Loucy (cell line): ENCODE measurements at regions not wholly inside any gene's neighbourhood (a gene's known extent, or its start where the extent isn't known, plus 50 kb on each side); places are given as distances from the start of the nearest gene placed in this dataset.

Experiments used
- H2AFZ ChIP-seq: fragments of 200-600 bp; sonication (generic); 2 replicates; pipeline ENCODE4 v1.6.0; 2016; ENCODE audit warnings: antibody characterized with exemption, mild to moderate bottlenecking, low read length, moderate library complexity
- H3F3A ChIP-seq: fragments of 200-600 bp; 2 replicates; pipeline ENCODE4 v1.6.0; 2016; ENCODE audit warnings: antibody characterized with exemption, low read depth, mild to moderate bottlenecking
- H3K27me3 ChIP-seq: fragments of 200-600 bp; sonication (generic); 2 replicates; pipeline ENCODE4 v1.6.1; 2014; ENCODE audit warnings: low read length, mild to moderate bottlenecking; ENCODE audit not compliant: insufficient read depth, poor library complexity, severe bottlenecking
- H3K36me3 ChIP-seq: fragments of 200-600 bp; sonication (generic); 2 replicates; pipeline ENCODE4 v1.6.1; 2016; ENCODE audit warnings: low read length; ENCODE audit not compliant: insufficient read depth
- H3K4me1 ChIP-seq: fragments of 200-600 bp; sonication (generic); 2 replicates; pipeline ENCODE4 v1.5.1; 2014; ENCODE audit warnings: low read length, mild to moderate bottlenecking; ENCODE audit not compliant: insufficient read depth, poor library complexity, severe bottlenecking
- H3K4me2 ChIP-seq: fragments of 200-600 bp; sonication (generic); 2 replicates; pipeline ENCODE4 v1.6.0; 2014; ENCODE audit warnings: antibody characterized with exemption, low read length, low read depth, mild to moderate bottlenecking; ENCODE audit not compliant: poor library complexity, severe bottlenecking
- H3K4me3 ChIP-seq: fragments of 200-600 bp; sonication (generic); 2 replicates; pipeline ENCODE4 v1.5.1; 2014; ENCODE audit warnings: low read length, mild to moderate bottlenecking, mixed read lengths; ENCODE audit not compliant: poor library complexity, severe bottlenecking
- H3K79me2 ChIP-seq: fragments of 200-600 bp; sonication (generic); 2 replicates; pipeline ENCODE4 v1.6.1; 2014; ENCODE audit warnings: low read length; ENCODE audit not compliant: insufficient read depth
- H3K9ac ChIP-seq: fragments of 200-600 bp; sonication (generic); 2 replicates; pipeline ENCODE4 v1.6.0; 2014; ENCODE audit warnings: mild to moderate bottlenecking, low read depth, low read length, moderate library complexity; ENCODE audit not compliant: poor library complexity, severe bottlenecking
- H3K9me2 ChIP-seq: fragments of 200-600 bp; sonication (generic); replicated peaks from 2 replicates; pipeline ENCODE4 v1.6.1; 2016; ENCODE audit warnings: low read depth, low read length, mixed read lengths
- H3K9me3 ChIP-seq: fragments of 200-600 bp; sonication (generic); 2 replicates; pipeline ENCODE4 v1.6.1; 2014; ENCODE audit warnings: mild to moderate bottlenecking, antibody characterized with exemption, low read length, low read depth; ENCODE audit not compliant: insufficient read depth
- H4K20me1 ChIP-seq: fragments of 200-600 bp; sonication (generic); 2 replicates; pipeline ENCODE4 v1.6.0; 2014; ENCODE audit warnings: antibody characterized with exemption, low read length, mild to moderate bottlenecking; ENCODE audit not compliant: insufficient read depth, poor library complexity, severe bottlenecking
- CTCF ChIP-seq: fragments of 200-600 bp; sonication (generic); conservative IDR thresholded peaks from 2 replicates; pipeline ENCODE4 v1.5.1; 2014; ENCODE audit warnings: mild to moderate bottlenecking, antibody characterized with exemption, low read length
- EZH2phosphoT487 ChIP-seq: fragments of 200-600 bp; IDR thresholded peaks from 2 replicates; pipeline ENCODE4 v1.6.1; 2018; ENCODE audit warnings: antibody characterized with exemption, mild to moderate bottlenecking, moderate library complexity, borderline replicate concordance

- Histone ChIP-seq H3K4me2 (no peak overlapping the region), H3F3A (no peaks in the 10 kb centered on the region), H3K4me3 (no peak overlapping the region), H3K27me3 (no peaks in the 10 kb centered on the region), H2AFZ (no peak overlapping the region), H3K9me2 (no peaks in the 10 kb centered on the region), H3K79me2 (no peaks in the 10 kb centered on the region), H3K9me3 (no peaks in the 10 kb centered on the region), H3K9ac (no peak overlapping the region), H3K36me3 (no peaks in the 10 kb centered on the region), H3K4me1 (no peaks in the 10 kb centered on the region), H4K20me1 (no peaks in the 10 kb centered on the region)
- TF ChIP-seq EZH2phosphoT487 (no peak), CTCF (no peak)
Measured at GRCh38 chr5:81878333-81878732, 93.5 kb upstream of the ATG10 start.

DNA sequence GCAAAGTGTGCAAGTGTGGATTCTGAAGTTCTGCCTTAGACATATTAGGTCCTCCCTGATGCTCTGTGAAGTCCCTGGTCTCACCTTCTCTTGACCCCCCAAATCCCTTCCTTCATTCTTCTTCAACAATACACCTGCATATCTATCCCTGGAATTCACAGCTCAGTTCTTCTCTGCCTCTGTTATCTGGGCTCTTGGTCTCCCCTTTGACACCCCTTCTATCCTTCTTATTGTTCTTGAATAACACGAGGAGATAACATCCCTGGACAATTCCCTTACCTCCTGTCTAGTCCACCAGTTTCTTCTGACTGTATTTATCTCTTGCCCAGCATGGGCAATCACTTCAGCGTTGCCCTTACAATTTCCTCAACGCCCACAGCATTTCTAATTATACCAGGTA is 104.8 kb upstream of the ATG10 start:
- Histone ChIP-seq H3K4me2 (no peak overlapping the region), H3K27me3 (no peaks in the 10 kb centered on the region), H3K9ac (no peak overlapping the region), H3K9me2 (no peaks in the 10 kb centered on the region), H3K79me2 (no peaks in the 10 kb centered on the region), H4K20me1 (no peaks in the 10 kb centered on the region), H2AFZ (0 out of 2 replicates have a peak overlapping the region, but pooled peaks have one; percentile 45), H3K9me3 (no peaks in the 10 kb centered on the region), H3K36me3 (no peaks in the 10 kb centered on the region), H3F3A (no peaks in the 10 kb centered on the region), H3K4me1 (peaks cover 7% of the 10 kb centered on the region), H3K4me3 (no peak overlapping the region)
- TF ChIP-seq CTCF (no peak), EZH2phosphoT487 (no peak)

DNA sequence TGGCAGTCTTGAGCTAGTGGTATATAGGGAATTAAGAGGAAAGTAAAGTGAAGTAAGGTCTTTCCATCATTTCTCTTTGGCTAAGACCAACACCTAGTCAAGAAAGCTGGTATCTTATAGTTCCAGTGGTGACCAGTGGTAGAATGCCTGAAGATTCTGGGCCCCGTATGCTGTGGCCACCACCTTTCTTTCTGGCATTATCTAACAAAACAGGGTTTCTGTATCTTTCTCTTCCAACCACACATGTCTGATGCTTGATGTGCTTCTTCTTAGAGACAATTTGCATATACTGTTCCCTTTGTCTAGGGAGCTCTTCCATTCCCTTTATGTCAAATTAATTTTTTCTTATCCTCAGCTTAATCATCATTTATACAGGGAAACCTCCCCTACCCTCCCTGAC is 109.9 kb upstream of the SSBP2 start:
- TF ChIP-seq EZH2phosphoT487 (no peak), CTCF (no peak)
- H3K9ac ChIP-seq = no peak overlapping the region
- H3K36me3 ChIP-seq = no peaks in the 10 kb centered on the region
- H3K9me2 ChIP-seq = no peaks in the 10 kb centered on the region
- no peaks in the 10 kb centered on the region for H3K27me3 ChIP-seq
- 0 out of 2 replicates have a peak, but pooled peaks cover 5% of the 10 kb centered on the region for H3F3A ChIP-seq
- H3K4me2 ChIP-seq = no peak overlapping the region
- no peak overlapping the region for H3K4me3 ChIP-seq
- no peaks in the 10 kb centered on the region for H4K20me1 ChIP-seq
- H2AFZ ChIP-seq = no peak overlapping the region
- H3K79me2 ChIP-seq = no peaks in the 10 kb centered on the region
- H3K4me1 ChIP-seq = peaks cover 24% of the 10 kb centered on the region
- no peaks in the 10 kb centered on the region for H3K9me3 ChIP-seq
